Cardiac fibroblast (primary cell): ENCODE measurements at regions not wholly inside any gene's neighbourhood (a gene's known extent, or its start where the extent isn't known, plus 50 kb on each side); places are given as distances from the start of the nearest gene placed in this dataset.

Experiments
- DNase-seq, 2 donors: peaks; one replicate each; pipeline versions ENCODE4 v3.0.0 to v3.0.0-alpha.2; 2010; ENCODE audit warnings: low read depth in 2 of 2
- H3K4me3 ChIP-seq, 2 donors: replicated peaks in 1 of 2; 1 replicate in 1 of 2; 2 replicates in 1 of 2; pipeline ENCODE4 v1.5.1; 2011; ENCODE audit warnings: low read depth in 2 of 2, low read length in 2 of 2, mild to moderate bottlenecking in 2 of 2, moderate library complexity in 1 of 2
- CTCF ChIP-seq: IDR thresholded peaks from one replicate; pipeline ENCODE4 v1.5.1; 2011; ENCODE audit warnings: low read depth, mild to moderate bottlenecking, low read length, inconsistent platforms

DNA sequence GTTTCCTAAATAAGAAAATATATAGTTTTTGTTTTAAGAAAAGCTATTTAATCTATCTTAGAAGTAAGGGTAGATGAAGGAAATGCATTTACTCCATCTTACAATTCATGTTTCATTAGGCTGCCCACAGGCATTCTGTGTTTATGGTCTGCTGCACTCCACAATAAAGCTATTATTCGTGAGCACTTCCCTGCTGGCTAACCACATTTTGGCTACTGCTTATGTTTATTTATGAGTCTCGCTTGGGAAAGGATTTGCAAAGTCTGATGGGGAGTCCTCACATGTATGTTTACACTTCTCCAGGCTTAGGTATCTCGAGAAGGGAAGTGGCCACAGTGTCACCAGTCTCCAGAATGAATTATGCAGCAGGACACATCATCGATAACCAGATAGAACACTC lies 260.8 kb upstream of the VCX start:
- H3K4me3 ChIP-seq = no peak overlapping the region
- no peak for TF ChIP-seq CTCF
- DNase-seq = no peak

DNA sequence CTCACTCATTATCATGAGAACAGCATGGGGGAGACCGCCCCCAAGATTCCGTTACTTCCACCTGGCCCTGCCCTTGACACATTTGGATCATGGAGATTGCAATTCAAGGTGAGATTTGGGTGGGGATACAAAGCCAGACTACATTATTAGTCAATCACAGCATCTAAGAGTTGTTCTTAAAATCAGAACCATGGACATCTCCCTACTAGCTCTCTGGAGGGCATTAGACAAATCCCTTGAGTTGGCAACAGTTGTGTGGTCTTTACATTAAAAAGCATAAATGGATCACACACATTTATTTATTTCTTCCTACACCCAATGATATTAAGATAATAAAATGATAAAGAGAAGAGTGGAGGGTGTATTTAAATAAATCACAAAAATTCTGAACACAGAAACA lies 262.8 kb upstream of the VCX start:
- no peak for TF ChIP-seq CTCF
- DNase-seq = no peak
- no peak overlapping the region for H3K4me3 ChIP-seq

- H3K4me3 ChIP-seq = no peak overlapping the region
- no peak for TF ChIP-seq CTCF
- peak in 1 of 2 donors; percentile 13 for DNase-seq
Measured at GRCh38 chrX:7574325-7574724, 268.6 kb upstream of the VCX start.

DNA sequence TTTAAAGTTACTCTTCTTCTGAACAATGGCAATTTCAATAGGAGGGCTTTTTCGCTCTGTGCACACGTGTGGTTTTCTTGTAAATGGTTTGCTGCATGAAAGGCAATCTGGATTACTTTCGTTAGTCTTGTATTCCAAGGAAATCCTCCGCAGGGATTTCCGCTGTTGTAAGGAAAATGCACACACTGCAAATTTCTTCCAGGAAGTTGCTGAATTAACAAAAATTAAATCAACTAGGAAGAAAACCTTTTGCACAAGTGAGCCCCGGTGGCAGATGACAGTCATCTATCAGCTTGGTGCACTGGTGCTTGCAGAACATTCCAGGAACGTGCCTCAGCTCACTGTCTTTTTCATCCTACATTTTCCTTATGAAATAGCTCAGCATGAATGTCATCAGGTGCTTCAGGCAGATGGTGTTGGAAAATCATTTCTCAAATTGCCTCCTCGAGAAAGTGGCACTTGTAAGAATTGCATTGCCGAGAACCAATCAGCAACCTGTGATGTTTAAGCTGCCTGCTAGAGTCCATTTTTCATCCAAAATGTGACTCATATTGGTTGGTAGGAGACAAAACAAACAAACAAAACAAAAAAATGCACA lies 272.4 kb upstream of the VCX start:
- no peak for TF ChIP-seq CTCF
- H3K4me3 ChIP-seq = no peak overlapping the region

DNA sequence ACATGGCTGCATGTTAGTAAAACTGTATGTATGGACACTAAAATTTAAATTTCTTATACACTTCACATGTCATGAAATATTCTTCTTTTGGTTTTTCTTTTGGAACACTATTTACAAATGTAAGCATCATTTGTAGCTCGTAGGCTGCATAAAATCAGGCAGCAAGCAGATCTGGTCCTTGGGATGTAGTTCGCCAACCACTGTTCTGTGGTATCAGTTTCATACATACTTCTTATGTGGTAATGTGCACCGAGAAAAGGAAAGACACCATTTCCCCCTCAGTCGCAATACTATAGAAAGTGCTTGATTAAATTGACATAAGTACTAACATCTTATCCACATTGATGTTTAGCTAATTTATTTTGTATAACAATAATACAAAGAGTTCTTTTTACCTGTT lies 274.4 kb upstream of the VCX start:
- H3K4me3 ChIP-seq = no peak overlapping the region
- DNase-seq = no peak
- TF ChIP-seq CTCF = no peak

More for the DNA sequence above, 272.4 kb upstream of the VCX start:
- DNase-seq = peak in 1 of 2 donors; percentile 0

- no peak for TF ChIP-seq CTCF
- DNase-seq = no peak
- no peak overlapping the region for H3K4me3 ChIP-seq
Measured at GRCh38 chrX:7568130-7568529, 274.8 kb upstream of the VCX start.

- no peak overlapping the region for H3K4me3 ChIP-seq
- TF ChIP-seq CTCF = no peak
- DNase-seq = peak in 1 of 2 donors; percentile 0
Measured at GRCh38 chrX:7552760-7553159, 290.2 kb upstream of the VCX start.
